Neural cell (in vitro differentiated cells): ENCODE measurements at regions not wholly inside any gene's neighbourhood (a gene's known extent, or its start where the extent isn't known, plus 50 kb on each side); places are given as distances from the start of the nearest gene placed in this dataset.

Experiments
- H2AFZ ChIP-seq: fragments of 200-600, 300-800 bp; sonication (generic), shearing (Covaris generic); 2 replicates; pipeline ENCODE4 v1.6.0; 2014; ENCODE audit warnings: low read depth, mild to moderate bottlenecking, antibody characterized with exemption, low read length, moderate library complexity
- H3F3A ChIP-seq: fragments of 200-600 bp; shearing (Covaris generic); 2 replicates; pipeline ENCODE4 v1.6.1; 2016; ENCODE audit warnings: mild to moderate bottlenecking, moderate library complexity, mixed read lengths, antibody characterized with exemption, low read length; ENCODE audit not compliant: insufficient read depth, poor library complexity, severe bottlenecking
- H3K27ac ChIP-seq: fragments of 200-600, 300-800 bp; sonication (generic), shearing (Covaris generic); 2 replicates; pipeline ENCODE4 v1.5.1; 2014; ENCODE audit warnings: mild to moderate bottlenecking, low read length, moderate library complexity
- H3K27me3 ChIP-seq: fragments of 300-800, 200-600 bp; sonication (generic), shearing (Covaris generic); 2 replicates; pipeline ENCODE4 v1.6.0; 2014; ENCODE audit warnings: mild to moderate bottlenecking, low read depth, low read length, moderate library complexity; ENCODE audit not compliant: insufficient read depth
- H3K36me3 ChIP-seq: fragments of 300-800, 200-600 bp; sonication (generic), shearing (Covaris generic); 2 replicates; pipeline ENCODE4 v1.5.1; 2014; ENCODE audit warnings: mild to moderate bottlenecking, antibody characterized with exemption, low read length, moderate library complexity; ENCODE audit not compliant: insufficient read depth
- H3K4me2 ChIP-seq: fragments of 300-800, 200-600 bp; sonication (generic), shearing (Covaris generic); 2 replicates; pipeline ENCODE4 v1.6.0; 2014; ENCODE audit warnings: mild to moderate bottlenecking, low read length
- H3K4me3 ChIP-seq: fragments of 300-800, 200-600 bp; sonication (generic), shearing (Covaris generic); 2 replicates; pipeline ENCODE4 v1.5.1; 2014; ENCODE audit warnings: mild to moderate bottlenecking, low read length, moderate library complexity
- H3K79me2 ChIP-seq: fragments of 200-600 bp; shearing (Covaris generic); replicated peaks from 2 replicates; pipeline ENCODE4 v1.6.0; 2014; ENCODE audit warnings: mild to moderate bottlenecking, low read length, moderate library complexity; ENCODE audit not compliant: insufficient read depth
- H3K9ac ChIP-seq: fragments of 300-800, 200-600 bp; sonication (generic), shearing (Covaris generic); 2 replicates; pipeline ENCODE4 v1.6.1; 2016; ENCODE audit warnings: mild to moderate bottlenecking, low read length, mixed read lengths
- H3K9me2 ChIP-seq: fragments of 200-600 bp; shearing (Covaris generic); 2 replicates; pipeline ENCODE4 v1.6.1; 2016; ENCODE audit warnings: mild to moderate bottlenecking, low read length, mixed read lengths; ENCODE audit not compliant: insufficient read depth
- H3K9me3 ChIP-seq: fragments of 200-600, 300-800 bp; sonication (generic), shearing (Covaris generic); 2 replicates; pipeline ENCODE4 v1.6.1; 2016; ENCODE audit warnings: mild to moderate bottlenecking, mixed run types, low read length, moderate library complexity, mixed read lengths
- H4K20me1 ChIP-seq: fragments of 200-600 bp; shearing (Covaris generic); 2 replicates; pipeline ENCODE4 v1.6.1; 2016; ENCODE audit warnings: mild to moderate bottlenecking, mixed run types; ENCODE audit not compliant: insufficient read depth
- EP300 ChIP-seq: fragments of 450-650 bp; conservative IDR thresholded peaks from 2 replicates; pipeline ENCODE4 v1.6.1; 2014; ENCODE audit warnings: antibody characterized with exemption, mild to moderate bottlenecking, moderate library complexity; ENCODE audit not compliant: poor library complexity, severe bottlenecking
- EZH2 ChIP-seq: fragments of 200-600, 300-800 bp; shearing (Covaris generic), sonication (generic); IDR thresholded peaks from 2 replicates; pipeline ENCODE4 v1.6.1; 2014; ENCODE audit warnings: antibody characterized with exemption, low read length, borderline replicate concordance, mild to moderate bottlenecking; ENCODE audit not compliant: insufficient read depth, poor library complexity, severe bottlenecking
- MXI1 ChIP-seq: fragments of 450-650 bp; conservative IDR thresholded peaks from 2 replicates; pipeline ENCODE4 v1.6.1; 2014; ENCODE audit warnings: antibody characterized with exemption, mild to moderate bottlenecking; ENCODE audit not compliant: poor library complexity, severe bottlenecking
- POLR2AphosphoS5 ChIP-seq: IDR thresholded peaks from 2 replicates; pipeline ENCODE4 v1.6.1; 2012
- RAD21 ChIP-seq: fragments of 450-650 bp; conservative IDR thresholded peaks from 2 replicates; pipeline ENCODE4 v1.6.1; 2014; ENCODE audit warnings: antibody characterized with exemption, mild to moderate bottlenecking, moderate library complexity
- SMC3 ChIP-seq: fragments of 450-650 bp; conservative IDR thresholded peaks from 2 replicates; pipeline ENCODE4 v1.6.1; 2014; ENCODE audit warnings: antibody characterized with exemption, mild to moderate bottlenecking, moderate library complexity; ENCODE audit not compliant: poor library complexity
- TAF1 ChIP-seq: IDR thresholded peaks from 2 replicates; pipeline ENCODE4 v1.6.1; 2012; ENCODE audit warnings: low read depth
- TF ChIP-seq, protein P1 (sequence below): fragments of 450-650 bp; IDR thresholded peaks from 2 replicates; pipeline ENCODE4 v1.5.1; 2014; ENCODE audit warnings: antibody characterized with exemption, mild to moderate bottlenecking, moderate library complexity; ENCODE audit not compliant: poor library complexity, severe bottlenecking
- TF ChIP-seq, protein P2 (sequence below): IDR thresholded peaks from 2 replicates; pipeline ENCODE4 v1.6.1; 2012; ENCODE audit warnings: borderline replicate concordance

DNA sequence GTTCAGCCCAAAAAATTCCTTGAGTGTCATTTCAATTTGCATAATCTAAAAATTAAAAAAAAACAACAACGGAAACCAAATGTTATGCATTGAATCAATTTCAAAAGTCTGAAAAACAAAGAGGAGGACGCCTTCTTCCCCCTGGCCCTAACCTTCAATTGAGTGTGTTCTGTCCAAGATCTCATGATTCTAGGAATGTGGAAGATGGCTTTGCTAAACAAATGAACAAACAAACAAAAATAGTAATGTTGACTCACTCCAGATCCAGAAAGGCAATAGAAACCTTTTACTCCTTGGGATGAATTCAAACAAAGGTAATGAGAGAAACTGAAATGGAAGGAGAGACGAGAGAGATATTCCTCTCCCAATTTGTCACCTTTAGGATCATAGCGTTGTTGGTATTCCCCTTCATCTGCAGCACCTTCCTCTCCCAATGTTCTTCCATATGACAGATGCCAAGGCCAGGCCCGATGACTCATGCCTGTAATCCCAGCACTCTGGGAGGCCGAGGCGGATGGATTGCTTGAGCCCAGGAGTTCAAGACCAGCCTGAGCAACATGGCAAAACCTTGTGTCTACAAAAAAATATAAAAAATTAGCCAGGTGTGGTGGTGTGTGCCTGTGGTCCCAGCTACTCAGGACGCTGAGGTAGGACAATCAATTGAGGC lies 109.2 kb upstream of the ADGRF1 start:
- Histone ChIP-seq H4K20me1 (no peaks in the 10 kb centered on the region), H3K36me3 (no peaks in the 10 kb centered on the region), H2AFZ (no peak overlapping the region), H3K27me3 (no peaks in the 10 kb centered on the region), H3K4me2 (no peak overlapping the region), H3K9me2 (no peaks in the 10 kb centered on the region), H3K9me3 (no peaks in the 10 kb centered on the region), H3K27ac (no peak overlapping the region), H3K79me2 (no peaks in the 10 kb centered on the region), H3F3A (no peaks in the 10 kb centered on the region), H3K4me3 (no peak overlapping the region), H3K9ac (no peak overlapping the region)
- TF ChIP-seq POLR2AphosphoS5, result no peak
- no peak for TF ChIP-seq RAD21
- TF ChIP-seq EP300, result no peak
- no peak for TF ChIP-seq EZH2

DNA sequence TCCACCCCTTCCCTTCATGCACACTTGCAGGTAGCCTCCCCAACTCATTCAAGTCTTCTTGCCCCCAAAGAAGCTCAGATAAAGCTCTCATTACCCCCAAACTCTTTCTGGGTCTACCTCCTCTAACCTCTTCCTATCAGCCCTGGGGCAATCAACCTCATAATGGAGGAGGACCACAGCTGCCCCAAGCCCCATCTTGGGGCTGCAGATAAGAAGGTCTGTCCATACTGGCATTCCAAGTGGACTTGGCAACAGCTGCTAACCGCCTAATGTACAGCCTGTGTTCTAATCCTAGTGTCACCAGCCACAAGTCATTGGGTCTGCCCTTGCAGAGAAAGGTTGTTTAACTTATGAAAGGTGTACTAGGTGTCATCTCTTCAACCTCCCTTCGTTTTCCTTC lies 107.4 kb upstream of the ADGRF1 start:
- H3K9me3 ChIP-seq, result no peaks in the 10 kb centered on the region
- no peaks in the 10 kb centered on the region for H3K79me2 ChIP-seq
- H3K27ac ChIP-seq, result no peak overlapping the region
- no peak overlapping the region for H3K9ac ChIP-seq
- no peaks in the 10 kb centered on the region for H3K9me2 ChIP-seq
- H2AFZ ChIP-seq, result no peak overlapping the region
- no peaks in the 10 kb centered on the region for H3K27me3 ChIP-seq
- no peaks in the 10 kb centered on the region for H3K36me3 ChIP-seq
- no peak overlapping the region for H3K4me2 ChIP-seq
- no peak overlapping the region for H3K4me3 ChIP-seq
- TF ChIP-seq EP300 (no peak), RAD21 (no peak), POLR2AphosphoS5 (no peak), SMC3 (no peak), MXI1 (no peak), TAF1 (no peak), EZH2 (no peak)
- TF ChIP-seq, protein P1, sequence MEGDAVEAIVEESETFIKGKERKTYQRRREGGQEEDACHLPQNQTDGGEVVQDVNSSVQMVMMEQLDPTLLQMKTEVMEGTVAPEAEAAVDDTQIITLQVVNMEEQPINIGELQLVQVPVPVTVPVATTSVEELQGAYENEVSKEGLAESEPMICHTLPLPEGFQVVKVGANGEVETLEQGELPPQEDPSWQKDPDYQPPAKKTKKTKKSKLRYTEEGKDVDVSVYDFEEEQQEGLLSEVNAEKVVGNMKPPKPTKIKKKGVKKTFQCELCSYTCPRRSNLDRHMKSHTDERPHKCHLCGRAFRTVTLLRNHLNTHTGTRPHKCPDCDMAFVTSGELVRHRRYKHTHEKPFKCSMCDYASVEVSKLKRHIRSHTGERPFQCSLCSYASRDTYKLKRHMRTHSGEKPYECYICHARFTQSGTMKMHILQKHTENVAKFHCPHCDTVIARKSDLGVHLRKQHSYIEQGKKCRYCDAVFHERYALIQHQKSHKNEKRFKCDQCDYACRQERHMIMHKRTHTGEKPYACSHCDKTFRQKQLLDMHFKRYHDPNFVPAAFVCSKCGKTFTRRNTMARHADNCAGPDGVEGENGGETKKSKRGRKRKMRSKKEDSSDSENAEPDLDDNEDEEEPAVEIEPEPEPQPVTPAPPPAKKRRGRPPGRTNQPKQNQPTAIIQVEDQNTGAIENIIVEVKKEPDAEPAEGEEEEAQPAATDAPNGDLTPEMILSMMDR, result no peak
- TF ChIP-seq, protein P2, sequence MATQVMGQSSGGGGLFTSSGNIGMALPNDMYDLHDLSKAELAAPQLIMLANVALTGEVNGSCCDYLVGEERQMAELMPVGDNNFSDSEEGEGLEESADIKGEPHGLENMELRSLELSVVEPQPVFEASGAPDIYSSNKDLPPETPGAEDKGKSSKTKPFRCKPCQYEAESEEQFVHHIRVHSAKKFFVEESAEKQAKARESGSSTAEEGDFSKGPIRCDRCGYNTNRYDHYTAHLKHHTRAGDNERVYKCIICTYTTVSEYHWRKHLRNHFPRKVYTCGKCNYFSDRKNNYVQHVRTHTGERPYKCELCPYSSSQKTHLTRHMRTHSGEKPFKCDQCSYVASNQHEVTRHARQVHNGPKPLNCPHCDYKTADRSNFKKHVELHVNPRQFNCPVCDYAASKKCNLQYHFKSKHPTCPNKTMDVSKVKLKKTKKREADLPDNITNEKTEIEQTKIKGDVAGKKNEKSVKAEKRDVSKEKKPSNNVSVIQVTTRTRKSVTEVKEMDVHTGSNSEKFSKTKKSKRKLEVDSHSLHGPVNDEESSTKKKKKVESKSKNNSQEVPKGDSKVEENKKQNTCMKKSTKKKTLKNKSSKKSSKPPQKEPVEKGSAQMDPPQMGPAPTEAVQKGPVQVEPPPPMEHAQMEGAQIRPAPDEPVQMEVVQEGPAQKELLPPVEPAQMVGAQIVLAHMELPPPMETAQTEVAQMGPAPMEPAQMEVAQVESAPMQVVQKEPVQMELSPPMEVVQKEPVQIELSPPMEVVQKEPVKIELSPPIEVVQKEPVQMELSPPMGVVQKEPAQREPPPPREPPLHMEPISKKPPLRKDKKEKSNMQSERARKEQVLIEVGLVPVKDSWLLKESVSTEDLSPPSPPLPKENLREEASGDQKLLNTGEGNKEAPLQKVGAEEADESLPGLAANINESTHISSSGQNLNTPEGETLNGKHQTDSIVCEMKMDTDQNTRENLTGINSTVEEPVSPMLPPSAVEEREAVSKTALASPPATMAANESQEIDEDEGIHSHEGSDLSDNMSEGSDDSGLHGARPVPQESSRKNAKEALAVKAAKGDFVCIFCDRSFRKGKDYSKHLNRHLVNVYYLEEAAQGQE, result no peak
- H4K20me1 ChIP-seq, result no peaks in the 10 kb centered on the region
- no peaks in the 10 kb centered on the region for H3F3A ChIP-seq
